HEK293 (cell line): ENCODE measurements at regions not wholly inside any gene's neighbourhood (a gene's known extent, or its start where the extent isn't known, plus 50 kb on each side); places are given as distances from the start of the nearest gene placed in this dataset.

ENCODE experiments used
- HOXA7 ChIP-seq: sonication (generic); formaldehyde crosslinking; IDR thresholded peaks from 2 replicates; pipeline ENCODE4 v1.8.1; 2022; ENCODE audit warnings: missing genetic modification reagents, borderline replicate concordance
- PRDM1 ChIP-seq: fragments of 450-650 bp; formaldehyde crosslinking; IDR thresholded peaks from 2 replicates; pipeline ENCODE4; 2016; ENCODE audit warnings: missing biosample characterization, missing genetic modification characterization
- TCF7L2 ChIP-seq: IDR thresholded peaks from 2 replicates; pipeline ENCODE4 v1.6.1; 2011; ENCODE audit warnings: low read depth, mild to moderate bottlenecking, inconsistent platforms, low read length, moderate library complexity, borderline replicate concordance
- ZNF302 ChIP-seq: fragments of 450-650 bp; formaldehyde crosslinking; IDR thresholded peaks from 2 replicates; pipeline ENCODE4 v1.5.1; 2016; ENCODE audit warnings: missing biosample characterization, missing genetic modification characterization, low read depth
- TF ChIP-seq, protein P1 (sequence below): fragments of 450-650 bp; formaldehyde crosslinking; IDR thresholded peaks from 2 replicates; pipeline ENCODE4 v1.5.1; 2016; ENCODE audit warnings: missing biosample characterization, missing genetic modification characterization

DNA sequence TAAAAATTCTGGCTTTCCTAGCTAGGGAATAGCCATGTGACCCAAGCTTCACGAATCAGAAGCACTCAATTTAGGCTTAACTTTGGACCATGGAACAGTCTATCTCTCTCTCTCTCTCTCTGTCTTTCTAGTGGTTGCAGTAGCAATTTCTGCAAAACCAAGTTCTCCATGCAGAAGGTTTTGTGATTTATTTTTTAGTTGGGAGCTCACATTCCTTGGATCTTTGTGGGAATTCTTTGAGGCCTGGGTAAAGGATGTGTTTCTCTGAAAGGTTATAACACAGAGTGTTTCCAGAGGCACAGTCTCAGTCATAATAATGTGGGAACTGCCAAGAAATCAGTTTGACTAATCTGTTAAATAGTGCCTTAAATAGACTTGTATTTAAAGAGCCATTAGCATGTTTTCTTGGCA lies 112.3 kb upstream of the COL11A1 start:
- no peak for TF ChIP-seq PRDM1 (tag by site-specific recombination)
- no peak for TF ChIP-seq HOXA7 (CRISPR knock-in tag)
- TF ChIP-seq, protein P1, sequence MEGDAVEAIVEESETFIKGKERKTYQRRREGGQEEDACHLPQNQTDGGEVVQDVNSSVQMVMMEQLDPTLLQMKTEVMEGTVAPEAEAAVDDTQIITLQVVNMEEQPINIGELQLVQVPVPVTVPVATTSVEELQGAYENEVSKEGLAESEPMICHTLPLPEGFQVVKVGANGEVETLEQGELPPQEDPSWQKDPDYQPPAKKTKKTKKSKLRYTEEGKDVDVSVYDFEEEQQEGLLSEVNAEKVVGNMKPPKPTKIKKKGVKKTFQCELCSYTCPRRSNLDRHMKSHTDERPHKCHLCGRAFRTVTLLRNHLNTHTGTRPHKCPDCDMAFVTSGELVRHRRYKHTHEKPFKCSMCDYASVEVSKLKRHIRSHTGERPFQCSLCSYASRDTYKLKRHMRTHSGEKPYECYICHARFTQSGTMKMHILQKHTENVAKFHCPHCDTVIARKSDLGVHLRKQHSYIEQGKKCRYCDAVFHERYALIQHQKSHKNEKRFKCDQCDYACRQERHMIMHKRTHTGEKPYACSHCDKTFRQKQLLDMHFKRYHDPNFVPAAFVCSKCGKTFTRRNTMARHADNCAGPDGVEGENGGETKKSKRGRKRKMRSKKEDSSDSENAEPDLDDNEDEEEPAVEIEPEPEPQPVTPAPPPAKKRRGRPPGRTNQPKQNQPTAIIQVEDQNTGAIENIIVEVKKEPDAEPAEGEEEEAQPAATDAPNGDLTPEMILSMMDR (tag by site-specific recombination), result no peak
- no peak for TF ChIP-seq TCF7L2
- no peak for TF ChIP-seq ZNF302 (tag by site-specific recombination)
